ENCODE measurements at regions not wholly inside any gene's neighbourhood (a gene's known extent, or its start where the extent isn't known, plus 50 kb on each side); places are given as distances from the start of the nearest gene placed in this dataset.

DNA sequence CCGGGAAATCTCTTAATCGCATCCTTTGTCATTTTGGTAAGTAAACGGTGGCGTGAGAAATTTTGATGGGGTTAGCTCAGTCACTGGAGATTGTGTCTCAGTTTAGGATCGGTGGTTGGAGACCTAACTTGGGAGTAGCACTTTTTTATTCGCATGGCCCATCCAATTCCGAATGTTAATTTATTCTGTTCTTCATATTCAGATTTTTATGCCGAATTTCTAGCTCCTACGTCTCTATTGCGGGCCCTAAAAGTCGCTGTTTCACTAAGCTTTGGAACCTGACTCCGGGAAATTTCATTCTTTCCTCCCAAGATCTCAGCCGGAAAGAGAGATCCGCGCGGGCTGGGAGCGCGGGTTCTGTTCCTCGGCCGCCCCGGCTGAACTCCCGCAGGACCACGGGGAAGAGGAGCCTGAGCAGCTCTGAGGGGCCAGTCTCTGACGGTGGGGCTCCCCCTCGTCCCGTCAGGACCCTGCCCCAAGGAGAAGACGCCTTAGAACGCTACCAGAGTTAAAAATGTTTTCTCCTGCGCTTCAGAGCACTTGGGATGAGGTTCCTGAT, 279.7 kb downstream of the FAM72C start:
- intact Hi-C loops (cut with DNase I; ENCODE audit: low total_unique reads) = no loop called here
- no peaks in the 10 kb centered on the region for H3K9me3 ChIP-seq
- H3K27ac ChIP-seq = no peak overlapping the region
- no peak overlapping the region for H3K4me3 ChIP-seq
- no peaks in the 10 kb centered on the region for H3K4me1 ChIP-seq
- no peaks in the 10 kb centered on the region for H3K36me3 ChIP-seq
- no peaks in the 10 kb centered on the region for H3K27me3 ChIP-seq
- TF ChIP-seq CTCF (IDR thresholded peaks at IDR 0.05) (no peak), POLR2AphosphoS5 (IDR thresholded peaks at IDR 0.05) (no peak), POLR2A (IDR thresholded peaks at IDR 0.05) (no peak)
- no peak for DNase-seq (ENCODE audit: low spot score in 2 of 2)

- Histone ChIP-seq H3K27me3 (no peaks in the 10 kb centered on the region), H3K9me3 (no peaks in the 10 kb centered on the region), H3K36me3 (no peaks in the 10 kb centered on the region), H3K4me1 (no peaks in the 10 kb centered on the region), H3K4me3 (no peak overlapping the region), H3K27ac (no peak overlapping the region)
- DNase-seq (ENCODE audit: low spot score in 2 of 2) = no peak
- no peak for TF ChIP-seq POLR2AphosphoS5 (IDR thresholded peaks at IDR 0.05)
- intact Hi-C loops (cut with DNase I; ENCODE audit: low total_unique reads) = no loop called here
These were observed 280.3 kb downstream of the FAM72C start for GRCh38 chr1:143691400-143691891.

- Histone ChIP-seq H3K27ac (no peak overlapping the region), H3K27me3 (no peaks in the 10 kb centered on the region)
- no peak for TF ChIP-seq CTCF (IDR thresholded peaks at IDR 0.05)
- TF ChIP-seq POLR2AphosphoS5 (IDR thresholded peaks at IDR 0.05) = no peak
- TF ChIP-seq POLR2A (IDR thresholded peaks at IDR 0.05) = no peak
These were observed 282.0 kb downstream of the FAM72C start for GRCh38 chr1:143689781-143690180.

DNA sequence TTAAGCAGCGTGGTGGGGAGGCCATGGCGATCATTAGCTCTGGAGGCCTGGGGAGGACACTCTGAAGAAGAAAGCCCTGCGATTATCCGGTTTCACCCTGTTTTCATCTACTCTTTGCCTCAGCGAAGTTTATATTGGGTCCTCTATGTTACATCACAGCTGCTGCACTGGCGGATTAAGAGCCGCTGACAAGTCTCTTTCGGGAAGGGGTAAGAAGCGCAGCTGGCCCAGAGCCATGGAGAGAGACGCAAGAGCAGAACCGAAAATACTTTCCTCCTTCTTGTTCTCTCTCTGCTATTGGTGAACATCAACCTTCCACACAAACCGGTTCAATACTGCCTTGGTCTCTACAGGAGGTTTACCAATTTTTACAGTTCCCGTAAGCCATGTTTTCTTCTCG, 291.5 kb downstream of the FAM72C start:
- TF ChIP-seq CTCF (IDR thresholded peaks at IDR 0.05) (no peak), POLR2A (IDR thresholded peaks at IDR 0.05) (no peak), POLR2AphosphoS5 (IDR thresholded peaks at IDR 0.05) (no peak)
- Histone ChIP-seq H3K4me1 (no peaks in the 10 kb centered on the region), H3K27me3 (no peaks in the 10 kb centered on the region), H3K9me3 (no peaks in the 10 kb centered on the region), H3K27ac (no peak overlapping the region), H3K36me3 (no peaks in the 10 kb centered on the region), H3K4me3 (no peak overlapping the region)
- no peak for DNase-seq (ENCODE audit: low spot score in 2 of 2)
- intact Hi-C loops (cut with DNase I; ENCODE audit: low total_unique reads) = no loop called here

More at GRCh38 chr1:143689781-143690180, 282.0 kb downstream of the FAM72C start:
- DNase-seq (ENCODE audit: low spot score in 2 of 2) = no peak
- Histone ChIP-seq H3K4me3 (no peak overlapping the region), H3K9me3 (no peaks in the 10 kb centered on the region), H3K36me3 (no peaks in the 10 kb centered on the region), H3K4me1 (no peaks in the 10 kb centered on the region)
- intact Hi-C loops (cut with DNase I; ENCODE audit: low total_unique reads) = no loop called here

DNA sequence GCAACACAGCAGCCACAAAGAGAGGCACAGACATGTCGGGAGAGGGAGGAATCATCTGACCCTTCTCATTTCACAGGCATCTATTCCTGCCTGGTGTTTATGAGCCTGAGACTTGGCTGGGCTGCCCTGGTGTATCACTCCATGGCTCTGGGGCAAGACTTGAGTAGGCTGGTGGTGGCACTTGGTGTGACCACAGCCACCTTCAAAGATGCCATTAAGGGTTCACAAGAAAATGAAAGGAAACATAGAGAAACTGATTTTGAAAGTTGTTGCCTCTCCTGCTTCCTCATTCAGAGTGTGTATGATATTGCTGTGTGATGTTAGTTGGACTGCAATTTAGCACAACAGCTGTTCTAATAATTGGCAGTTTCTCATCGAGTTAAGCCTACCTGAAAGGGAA, 298.8 kb downstream of the FAM72C start:
- Histone ChIP-seq H3K4me1 (no peaks in the 10 kb centered on the region), H3K27ac (no peak overlapping the region), H3K36me3 (no peaks in the 10 kb centered on the region), H3K4me3 (no peak overlapping the region), H3K9me3 (peaks cover 0 to 1% of the 10 kb centered on the region in 2 donors), H3K27me3 (peaks cover 0 to under 1% of the 10 kb centered on the region in 2 donors)
- intact Hi-C loops (cut with DNase I; ENCODE audit: low total_unique reads) = no loop called here
- no peak for DNase-seq (ENCODE audit: low spot score in 2 of 2)
- TF ChIP-seq CTCF (IDR thresholded peaks at IDR 0.05) = no peak
- TF ChIP-seq POLR2A (IDR thresholded peaks at IDR 0.05) = no peak
- no peak for TF ChIP-seq POLR2AphosphoS5 (IDR thresholded peaks at IDR 0.05)

Data from breast epithelium (tissue), 4 donors.